ENCODE measurements at regions not wholly inside any gene's neighbourhood (a gene's known extent, or its start where the extent isn't known, plus 50 kb on each side); places are given as distances from the start of the nearest gene placed in this dataset.

DNA sequence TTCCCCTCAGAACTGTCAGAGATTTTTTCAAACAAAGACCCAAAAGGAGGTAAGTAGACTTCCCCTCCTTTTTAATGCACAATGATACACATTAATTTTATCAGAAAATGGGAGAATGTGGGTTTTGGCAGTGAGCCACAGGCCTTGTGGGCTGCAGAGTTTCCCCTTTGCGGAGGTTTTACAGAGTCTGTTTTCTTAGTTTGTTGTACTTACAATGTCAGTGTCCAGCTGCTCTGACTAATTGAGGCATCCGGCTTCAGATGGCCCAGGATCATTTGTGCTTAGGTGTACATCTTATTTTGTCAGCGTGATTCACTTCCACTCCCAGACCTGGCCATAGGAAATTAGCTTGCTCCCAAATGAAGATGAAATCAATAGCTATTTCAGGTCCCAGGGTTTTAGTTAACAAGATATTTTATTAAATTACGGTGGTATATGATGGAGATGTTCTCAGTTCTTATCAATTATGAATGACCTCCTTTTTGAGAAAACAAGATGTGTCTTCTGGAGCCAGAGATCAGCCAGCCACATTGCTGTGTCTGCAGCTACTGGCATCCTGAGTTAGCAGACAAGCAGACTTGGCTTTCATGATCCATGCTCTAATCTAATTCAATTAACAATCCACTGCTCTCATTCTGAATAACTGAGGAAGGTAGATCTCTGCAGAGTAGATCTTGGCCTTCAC is 1086.6 kb upstream of the SORCS1 start:
- TF ChIP-seq, protein P1, sequence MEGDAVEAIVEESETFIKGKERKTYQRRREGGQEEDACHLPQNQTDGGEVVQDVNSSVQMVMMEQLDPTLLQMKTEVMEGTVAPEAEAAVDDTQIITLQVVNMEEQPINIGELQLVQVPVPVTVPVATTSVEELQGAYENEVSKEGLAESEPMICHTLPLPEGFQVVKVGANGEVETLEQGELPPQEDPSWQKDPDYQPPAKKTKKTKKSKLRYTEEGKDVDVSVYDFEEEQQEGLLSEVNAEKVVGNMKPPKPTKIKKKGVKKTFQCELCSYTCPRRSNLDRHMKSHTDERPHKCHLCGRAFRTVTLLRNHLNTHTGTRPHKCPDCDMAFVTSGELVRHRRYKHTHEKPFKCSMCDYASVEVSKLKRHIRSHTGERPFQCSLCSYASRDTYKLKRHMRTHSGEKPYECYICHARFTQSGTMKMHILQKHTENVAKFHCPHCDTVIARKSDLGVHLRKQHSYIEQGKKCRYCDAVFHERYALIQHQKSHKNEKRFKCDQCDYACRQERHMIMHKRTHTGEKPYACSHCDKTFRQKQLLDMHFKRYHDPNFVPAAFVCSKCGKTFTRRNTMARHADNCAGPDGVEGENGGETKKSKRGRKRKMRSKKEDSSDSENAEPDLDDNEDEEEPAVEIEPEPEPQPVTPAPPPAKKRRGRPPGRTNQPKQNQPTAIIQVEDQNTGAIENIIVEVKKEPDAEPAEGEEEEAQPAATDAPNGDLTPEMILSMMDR (conservative IDR thresholded peaks at IDR 0.05; ENCODE audit: low read length) = no peak
- no peak for TF ChIP-seq EZH2phosphoT487 (IDR thresholded peaks at IDR 0.05; ENCODE audit: borderline replicate concordance, low read depth, low read length)

Data from OCI-LY7 (cell line).